HepG2 (cell line): ENCODE measurements at regions not wholly inside any gene's neighbourhood (a gene's known extent, or its start where the extent isn't known, plus 50 kb on each side); places are given as distances from the start of the nearest gene placed in this dataset.

Source experiments
- ATAC-seq: fragments of 200-7000 bp; cut with Tn5 transposase; 3 replicates; pipeline ENCODE4 v1.9.1; 2020; ENCODE audit warnings: mild to moderate bottlenecking, moderate library complexity
- BruUV-seq: library from RNA; stranded (reverse); fragments of 400-500 nt; replicated peaks from 2 replicates; lab custom pipeline; 2021; lab: Mats Ljungman, UMichigan
- CTCF ChIA-PET: fragments of 300-600 bp; formaldehyde crosslinking; extraction: SDS; loops from one replicate; lab custom pipeline; 2021; ENCODE audit warnings: low total read pairs, inconsistent platforms, low intra/inter-chr PET ratio; lab: Yijun Ruan, JAX
- POLR2A ChIA-PET: fragments of 350-600 bp; sonication (Branson Sonifier 250); formaldehyde crosslinking; loops from one replicate; lab custom pipeline; 2020; ENCODE audit warnings: antibody characterized with exemption, inconsistent platforms; lab: Yijun Ruan, JAX
- DNase-seq: peaks from one replicate; pipeline ENCODE4 v3.0.0-alpha.2; 2015; ENCODE audit warnings: low spot score
- FAIRE-seq: peaks from 3 replicates; lab custom pipeline; 2011; peaks lifted over from hg19 to GRCh38; lab: Jason Lieb, UNC
- H2AFZ ChIP-seq: one replicate; pipeline ENCODE4 v1.6.1; 2011; ENCODE audit warnings: low read length, inconsistent platforms
- H3K27ac ChIP-seq: fragments of 300-600 bp; 3 replicates; pipeline ENCODE4 v1.8.0; 2011; ENCODE audit warnings: mixed run types, mild to moderate bottlenecking, mixed read lengths, low read length, inconsistent platforms; ENCODE audit not compliant: insufficient read depth; ENCODE audit errors: extremely low read length
- H3K27me3 ChIP-seq, 2 experiments: fragments of 200-600 bp in 1 of 2; 2 replicates in 1 of 2; 3 replicates in 1 of 2; pipeline versions ENCODE4 v1.6.0 to v1.8.0; 2011; ENCODE audit warnings: low read length in 2 of 2, mild to moderate bottlenecking in 2 of 2, moderate library complexity in 2 of 2, inconsistent platforms in 1 of 2; ENCODE audit not compliant: insufficient read depth in 2 of 2, control insufficient read depth in 1 of 2
- H3K36me3 ChIP-seq, 2 experiments: fragments of 200-600 bp in 1 of 2; replicated peaks in 1 of 2; 2 replicates in 1 of 2; 3 replicates in 1 of 2; pipeline versions ENCODE4 v1.5.1 to v1.8.0; 2011; ENCODE audit warnings: low read length in 2 of 2, inconsistent platforms in 1 of 2; ENCODE audit not compliant: insufficient read depth in 2 of 2, control insufficient read depth in 1 of 2
- H3K4me1 ChIP-seq: 2 replicates; pipeline ENCODE4 v1.5.1; 2012; ENCODE audit warnings: low read length, inconsistent platforms; ENCODE audit not compliant: insufficient read depth
- H3K4me2 ChIP-seq: 2 replicates; pipeline ENCODE4 v1.6.0; 2011; ENCODE audit warnings: low read depth, low read length, inconsistent platforms
- H3K4me3 ChIP-seq, 3 experiments: fragments of 200-600 bp in 1 of 3; sonication (generic), shearing (Covaris generic) in 1 of 3; replicated peaks in 1 of 3; 2 replicates each; pipeline ENCODE4 v1.5.1; 2011 to 2016; ENCODE audit warnings: low read length in 3 of 3, inconsistent platforms in 2 of 3, low read depth in 2 of 3, mild to moderate bottlenecking in 2 of 3, control low read depth in 1 of 3, mixed read lengths in 1 of 3; ENCODE audit not compliant: insufficient read depth in 1 of 3
- H3K79me2 ChIP-seq: one replicate; pipeline ENCODE4 v1.6.1; 2011; ENCODE audit warnings: low read length, inconsistent platforms; ENCODE audit not compliant: insufficient read depth
- H3K9ac ChIP-seq: 2 replicates; pipeline ENCODE4 v1.6.0; 2011; ENCODE audit warnings: mild to moderate bottlenecking, low read depth, low read length, inconsistent platforms; ENCODE audit not compliant: insufficient read depth
- H3K9me3 ChIP-seq: 2 replicates; pipeline ENCODE4 v1.5.1; 2012; ENCODE audit warnings: mild to moderate bottlenecking, low read length
- H4K20me1 ChIP-seq: 2 replicates; pipeline ENCODE4 v1.6.0; 2011; ENCODE audit warnings: inconsistent platforms, mild to moderate bottlenecking, low read length, moderate library complexity; ENCODE audit not compliant: insufficient read depth
- AGO2 ChIP-seq: fragments of 200-400 bp; formaldehyde crosslinking; optimal IDR thresholded peaks from 2 replicates; pipeline ENCODE3; 2017; ENCODE audit warnings: mild to moderate bottlenecking, low read depth, low read length, moderate library complexity
- HMGXB4 ChIP-seq, 2 experiments: sonication (generic) in 1 of 2; formaldehyde crosslinking in 1 of 2; IDR thresholded peaks; 2 replicates each; pipeline versions ENCODE4 v1.4.0 to v1.6.1; 2018 to 2020; ENCODE audit warnings: missing genetic modification reagents in 2 of 2, borderline replicate concordance in 1 of 2, low read depth in 1 of 2, mild to moderate bottlenecking in 1 of 2, missing biosample characterization in 1 of 2
- LCORL ChIP-seq, 2 experiments: fragments of 450-650 bp in 1 of 2; sonication (generic) in 1 of 2; formaldehyde crosslinking in 1 of 2; IDR thresholded peaks; 2 replicates each; pipeline versions ENCODE4 v1.5.0 to v1.6.1; 2017 to 2020; ENCODE audit warnings: antibody characterized with exemption in 1 of 2, missing genetic modification reagents in 1 of 2
- MIXL1 ChIP-seq: IDR thresholded peaks from 2 replicates; pipeline ENCODE4 v1.6.1; 2016
- STAG1 ChIP-seq: sonication (generic); formaldehyde crosslinking; IDR thresholded peaks from 2 replicates; pipeline ENCODE4 v1.4.0; 2020; ENCODE audit warnings: missing genetic modification reagents
- TBX2 ChIP-seq: sonication (generic); formaldehyde crosslinking; IDR thresholded peaks from 2 replicates; pipeline ENCODE4 v1.5.0; 2020; ENCODE audit warnings: missing genetic modification reagents, mild to moderate bottlenecking, borderline replicate concordance
- ZBTB8A ChIP-seq: sonication (generic); formaldehyde crosslinking; IDR thresholded peaks from 2 replicates; pipeline ENCODE4 v1.4.0; 2020; ENCODE audit warnings: mild to moderate bottlenecking, low read depth, missing genetic modification reagents, borderline replicate concordance
- ZNF160 ChIP-seq: sonication (generic); formaldehyde crosslinking; IDR thresholded peaks from 2 replicates; pipeline ENCODE4 v1.8.0; 2022; ENCODE audit warnings: mild to moderate bottlenecking, inconsistent platforms, missing genetic modification reagents
- ZNF235 ChIP-seq: sonication (generic); formaldehyde crosslinking; IDR thresholded peaks from 2 replicates; pipeline ENCODE4 v1.8.1; 2023; ENCODE audit warnings: mild to moderate bottlenecking, missing genetic modification reagents, borderline replicate concordance
- ZNF343 ChIP-seq: sonication (generic); formaldehyde crosslinking; IDR thresholded peaks from 2 replicates; pipeline ENCODE4 v1.4.0; 2020; ENCODE audit warnings: mild to moderate bottlenecking, missing genetic modification reagents
- ZNF441 ChIP-seq: sonication (generic); formaldehyde crosslinking; IDR thresholded peaks from 2 replicates; pipeline ENCODE4 v1.7.0; 2021; ENCODE audit warnings: missing genetic modification reagents, borderline replicate concordance
- ZNF574 ChIP-seq: sonication (generic); formaldehyde crosslinking; IDR thresholded peaks from 2 replicates; pipeline ENCODE4 v1.4.0; 2020; ENCODE audit warnings: missing genetic modification reagents
- ZNF788 ChIP-seq: sonication (generic); formaldehyde crosslinking; IDR thresholded peaks from 2 replicates; pipeline ENCODE4 v1.5.0; 2020; ENCODE audit warnings: mild to moderate bottlenecking, missing genetic modification reagents, borderline replicate concordance
- WGBS: methylation state at CpG from one replicate; pipeline ENCODE4 v1.1.6; 2017; ENCODE audit warnings: low lambda C conversion rate; 5-methylcytosine and 5-hydroxymethylcytosine counted together
- in situ Hi-C: cut with HindIII; loops from 2 replicates; pipeline ENCODE4 v1.10.0; 2017; ENCODE audit warnings: low pct_unique_long_range_greater_than_20kb; ENCODE audit not compliant: extremely low pct_ligation_motif_present
- intact Hi-C: fragments of 100-400 bp; cut with micrococcal nuclease; formaldehyde crosslinking; loops from one replicate; pipeline ENCODE4 v1.10.0; 2022; ENCODE audit not compliant: unreplicated experiment
- TF ChIP-seq, protein P1 (sequence below): sonication (generic); formaldehyde crosslinking; IDR thresholded peaks from 2 replicates; pipeline ENCODE4 v1.5.0; 2020; ENCODE audit warnings: missing genetic modification reagents

GRCh38 chr11:129598378-129598777 is 217.3 kb upstream of the TMEM45B start:
- CTCF ChIA-PET: no interaction called here
- Histone ChIP-seq H3K36me3 (no peaks in the 10 kb centered on the region), H3K9ac (no peak overlapping the region), H3K79me2 (no peaks in the 10 kb centered on the region), H3K4me2 (no peak overlapping the region), H3K9me3 (no peaks in the 10 kb centered on the region), H2AFZ (no peak overlapping the region), H4K20me1 (no peaks in the 10 kb centered on the region), H3K27ac (no peak overlapping the region), H3K4me3 (no peak overlapping the region), H3K4me1 (no peaks in the 10 kb centered on the region), H3K27me3 (peaks cover 1 to 8% of the 10 kb centered on the region in 2 experiments; a peak in 1 of 5 replicates)
- intact Hi-C loops (no loop called here), in situ Hi-C loops (no loop called here)
- POLR2A ChIA-PET: no interaction called here
- FAIRE-seq (no peak), DNase-seq (no peak), ATAC-seq (no peak)
- TF ChIP-seq HMGXB4 (CRISPR knock-in tag; IDR thresholded peaks at IDR 0.05; ENCODE audit: borderline replicate concordance in 1 of 2, low read depth in 1 of 2): no peak
- no peak for TF ChIP-seq ZNF441
- no peak for TF ChIP-seq LCORL (IDR thresholded peaks at IDR 0.05)
- no peak for TF ChIP-seq LCORL (CRISPR knock-in tag; IDR thresholded peaks at IDR 0.05)
- no peak for TF ChIP-seq ZNF574 (CRISPR knock-in tag)
- TF ChIP-seq ZNF235 (CRISPR knock-in tag): no peak
- TF ChIP-seq ZBTB8A: no peak
- TF ChIP-seq TBX2: no peak
- no peak for TF ChIP-seq ZNF160
- no peak for TF ChIP-seq ZNF788 (CRISPR knock-in tag)
- TF ChIP-seq ZNF343 (CRISPR knock-in tag): no peak
- TF ChIP-seq AGO2: no peak
- TF ChIP-seq MIXL1: no peak
- TF ChIP-seq, protein P1, sequence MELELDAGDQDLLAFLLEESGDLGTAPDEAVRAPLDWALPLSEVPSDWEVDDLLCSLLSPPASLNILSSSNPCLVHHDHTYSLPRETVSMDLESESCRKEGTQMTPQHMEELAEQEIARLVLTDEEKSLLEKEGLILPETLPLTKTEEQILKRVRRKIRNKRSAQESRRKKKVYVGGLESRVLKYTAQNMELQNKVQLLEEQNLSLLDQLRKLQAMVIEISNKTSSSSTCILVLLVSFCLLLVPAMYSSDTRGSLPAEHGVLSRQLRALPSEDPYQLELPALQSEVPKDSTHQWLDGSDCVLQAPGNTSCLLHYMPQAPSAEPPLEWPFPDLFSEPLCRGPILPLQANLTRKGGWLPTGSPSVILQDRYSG (CRISPR knock-in tag): no peak
- TF ChIP-seq STAG1 (CRISPR knock-in tag): no peak
- no TSS peak for BruUV-seq
- WGBS: 0% methylated on average over 1 of the region's 3 CpGs
